ENCODE measurements at regions not wholly inside any gene's neighbourhood (a gene's known extent, or its start where the extent isn't known, plus 50 kb on each side); places are given as distances from the start of the nearest gene placed in this dataset.

DNA sequence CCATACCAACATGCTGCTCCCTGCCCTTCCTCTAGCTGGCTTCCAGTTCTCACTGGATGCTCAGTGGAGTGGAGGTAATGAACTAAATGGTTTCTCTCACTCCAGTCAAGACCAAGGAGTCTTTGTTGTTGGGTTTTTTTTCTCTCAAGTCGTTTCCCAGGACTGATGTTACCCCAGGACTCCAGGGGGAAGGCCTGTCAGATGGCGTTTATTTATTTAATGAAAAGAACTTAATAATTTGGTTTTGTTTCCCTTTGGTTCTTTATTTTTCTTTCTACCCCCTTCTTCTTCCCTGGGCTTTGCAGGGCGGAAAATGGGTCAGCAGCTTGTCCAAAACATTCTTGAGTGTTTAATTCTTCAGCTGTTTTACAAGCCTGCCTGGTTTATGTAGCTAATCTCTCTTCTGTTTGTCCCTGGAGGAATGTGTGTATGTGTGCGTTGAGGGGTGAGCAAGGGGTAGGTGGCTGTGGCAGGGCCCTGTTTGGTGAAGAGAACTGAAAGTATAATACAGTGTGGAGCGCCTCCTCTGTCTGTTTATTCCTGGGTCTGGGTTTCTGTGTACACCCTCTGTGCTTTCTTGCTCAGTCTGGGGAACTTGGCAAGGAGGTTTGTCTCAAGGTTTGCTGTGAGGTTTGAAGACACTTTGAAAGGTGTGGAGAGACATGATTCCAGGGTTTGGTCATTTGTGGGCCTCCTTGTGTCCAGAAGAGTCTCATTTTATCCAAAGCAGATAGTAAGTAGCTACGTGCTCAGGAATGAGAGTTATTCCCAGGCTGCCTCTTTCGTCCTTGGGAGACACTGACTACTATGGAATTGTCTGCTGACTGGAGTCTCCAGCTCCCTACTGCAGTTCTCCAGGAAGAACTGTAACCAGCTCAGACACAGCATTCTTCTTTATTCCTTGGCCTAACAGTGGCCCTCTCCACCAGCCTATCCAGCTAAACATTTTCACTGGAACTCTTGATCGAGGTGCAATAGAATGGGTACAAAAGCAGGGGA is 175.5 kb downstream of the ADAMTS15 start:
- TF ChIP-seq, protein P1, sequence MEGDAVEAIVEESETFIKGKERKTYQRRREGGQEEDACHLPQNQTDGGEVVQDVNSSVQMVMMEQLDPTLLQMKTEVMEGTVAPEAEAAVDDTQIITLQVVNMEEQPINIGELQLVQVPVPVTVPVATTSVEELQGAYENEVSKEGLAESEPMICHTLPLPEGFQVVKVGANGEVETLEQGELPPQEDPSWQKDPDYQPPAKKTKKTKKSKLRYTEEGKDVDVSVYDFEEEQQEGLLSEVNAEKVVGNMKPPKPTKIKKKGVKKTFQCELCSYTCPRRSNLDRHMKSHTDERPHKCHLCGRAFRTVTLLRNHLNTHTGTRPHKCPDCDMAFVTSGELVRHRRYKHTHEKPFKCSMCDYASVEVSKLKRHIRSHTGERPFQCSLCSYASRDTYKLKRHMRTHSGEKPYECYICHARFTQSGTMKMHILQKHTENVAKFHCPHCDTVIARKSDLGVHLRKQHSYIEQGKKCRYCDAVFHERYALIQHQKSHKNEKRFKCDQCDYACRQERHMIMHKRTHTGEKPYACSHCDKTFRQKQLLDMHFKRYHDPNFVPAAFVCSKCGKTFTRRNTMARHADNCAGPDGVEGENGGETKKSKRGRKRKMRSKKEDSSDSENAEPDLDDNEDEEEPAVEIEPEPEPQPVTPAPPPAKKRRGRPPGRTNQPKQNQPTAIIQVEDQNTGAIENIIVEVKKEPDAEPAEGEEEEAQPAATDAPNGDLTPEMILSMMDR (IDR thresholded peaks at IDR 0.05; ENCODE audit: insufficient read depth, low read length) = no peak
- TF ChIP-seq REST (IDR thresholded peaks at IDR 0.05; ENCODE audit: insufficient replicate concordance, low read depth) (no peak), POLR2AphosphoS5 (IDR thresholded peaks at IDR 0.05; ENCODE audit: low read depth) (no peak)
